ENCODE measurements at regions not wholly inside any gene's neighbourhood (a gene's known extent, or its start where the extent isn't known, plus 50 kb on each side); places are given as distances from the start of the nearest gene placed in this dataset.

DNA sequence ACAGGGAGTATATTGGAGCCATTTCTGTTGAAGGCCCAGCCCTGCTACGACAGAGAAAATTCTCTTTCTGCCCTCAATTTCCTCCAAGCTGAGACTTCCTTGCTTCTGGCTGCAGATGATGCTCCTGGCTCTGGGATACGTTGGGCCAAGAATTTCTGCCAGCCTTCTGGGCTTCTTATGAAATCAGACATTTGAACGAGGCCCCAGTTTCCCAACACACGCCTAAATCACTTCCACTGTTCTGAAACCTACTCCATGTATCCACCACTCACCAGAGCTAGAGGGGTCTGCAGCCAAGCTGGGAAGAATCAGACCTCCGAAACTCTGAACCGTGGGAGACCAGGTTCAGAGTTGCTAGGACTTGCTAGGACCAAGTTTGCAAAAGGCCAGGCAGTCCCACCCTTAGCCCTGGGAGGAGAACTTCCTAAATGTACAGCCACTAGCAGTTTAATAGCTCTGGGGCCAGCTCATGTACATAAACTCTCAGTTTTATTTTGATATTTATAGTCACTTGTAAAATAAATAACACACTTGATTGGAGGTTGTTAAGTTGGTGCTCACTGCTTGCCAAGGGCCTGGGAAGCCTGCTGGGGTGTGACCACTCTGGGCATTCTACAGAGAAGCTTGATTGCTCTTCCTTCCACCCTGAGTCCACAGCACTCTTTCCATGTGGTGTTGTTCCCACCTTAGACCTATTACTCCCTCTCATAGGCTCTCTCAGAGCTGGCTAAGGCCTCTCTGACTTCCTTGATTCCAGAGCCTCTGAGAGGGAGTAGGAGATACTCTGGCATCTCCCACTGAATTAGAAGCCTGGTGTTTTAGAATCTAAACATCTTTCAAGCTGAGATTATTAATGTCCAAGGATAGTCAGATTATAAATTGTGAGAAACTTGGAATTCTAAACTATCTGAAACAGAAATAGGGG is 83.4 kb upstream of the TRABD2B start:
- no peak overlapping the region for H3K27ac ChIP-seq (ENCODE audit: low read depth in 1 of 2, low read length in 2 of 2)
- Mint-ChIP-seq H3K27ac (no peak overlapping the region), H3K27me3 (ENCODE audit: low read depth in 3 of 3) (peaks cover 2 to 6% (median 4%) of the 10 kb centered on the region in 3 donors), H3K4me3 (no peak overlapping the region), H3K4me1 (no peaks in the 10 kb centered on the region), H3K9me3 (peaks cover 0 to 2% (median 0%) of the 10 kb centered on the region in 7 donors), H3K36me3 (no peaks in the 10 kb centered on the region)
- intact Hi-C loops (cut with micrococcal nuclease): no loop called here
- no peaks in the 10 kb centered on the region for H3K36me3 ChIP-seq (replicated peaks in 1 of 2; ENCODE audit: control insufficient read depth in 1 of 2, insufficient read depth in 2 of 2, low read length in 2 of 2)
- H3K4me3 ChIP-seq (replicated peaks in 1 of 3; ENCODE audit: low read depth in 2 of 3, low read length in 3 of 3): no peak overlapping the region
- H4K20me1 ChIP-seq (ENCODE audit: insufficient read depth, low read length): no peaks in the 10 kb centered on the region
- 88% methylated on average over 4 of the region's 6 CpGs for WGBS (ENCODE audit: insufficient coverage)
- H3K9ac ChIP-seq (ENCODE audit: insufficient read depth, low read length, poor library complexity, severe bottlenecking): no peak overlapping the region
- no peaks in the 10 kb centered on the region for H3K27me3 ChIP-seq (ENCODE audit: control insufficient read depth in 2 of 2, insufficient read depth in 2 of 2, low read length in 2 of 2)
- H3K79me2 ChIP-seq (ENCODE audit: insufficient read depth, low read length): no peaks in the 10 kb centered on the region
- no peak for DNase-seq
- no peaks in the 10 kb centered on the region for H3K4me1 ChIP-seq (ENCODE audit: control insufficient read depth in 1 of 2, insufficient read depth in 2 of 2, low read length in 2 of 2)
- H3K4me2 ChIP-seq (replicated peaks; ENCODE audit: extremely low read depth, low read length, poor library complexity, severe bottlenecking): no peak overlapping the region
- H2AFZ ChIP-seq (ENCODE audit: insufficient read depth, low read depth, low read length, poor library complexity, severe bottlenecking): no peak overlapping the region
- H3K9me3 ChIP-seq (replicated peaks in 1 of 2; ENCODE audit: control insufficient read depth in 1 of 2, insufficient read depth in 1 of 2, low read length in 2 of 2): no peaks in the 10 kb centered on the region
- TF ChIP-seq, protein P1, sequence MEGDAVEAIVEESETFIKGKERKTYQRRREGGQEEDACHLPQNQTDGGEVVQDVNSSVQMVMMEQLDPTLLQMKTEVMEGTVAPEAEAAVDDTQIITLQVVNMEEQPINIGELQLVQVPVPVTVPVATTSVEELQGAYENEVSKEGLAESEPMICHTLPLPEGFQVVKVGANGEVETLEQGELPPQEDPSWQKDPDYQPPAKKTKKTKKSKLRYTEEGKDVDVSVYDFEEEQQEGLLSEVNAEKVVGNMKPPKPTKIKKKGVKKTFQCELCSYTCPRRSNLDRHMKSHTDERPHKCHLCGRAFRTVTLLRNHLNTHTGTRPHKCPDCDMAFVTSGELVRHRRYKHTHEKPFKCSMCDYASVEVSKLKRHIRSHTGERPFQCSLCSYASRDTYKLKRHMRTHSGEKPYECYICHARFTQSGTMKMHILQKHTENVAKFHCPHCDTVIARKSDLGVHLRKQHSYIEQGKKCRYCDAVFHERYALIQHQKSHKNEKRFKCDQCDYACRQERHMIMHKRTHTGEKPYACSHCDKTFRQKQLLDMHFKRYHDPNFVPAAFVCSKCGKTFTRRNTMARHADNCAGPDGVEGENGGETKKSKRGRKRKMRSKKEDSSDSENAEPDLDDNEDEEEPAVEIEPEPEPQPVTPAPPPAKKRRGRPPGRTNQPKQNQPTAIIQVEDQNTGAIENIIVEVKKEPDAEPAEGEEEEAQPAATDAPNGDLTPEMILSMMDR (IDR thresholded peaks at IDR 0.05): no peak

DNA sequence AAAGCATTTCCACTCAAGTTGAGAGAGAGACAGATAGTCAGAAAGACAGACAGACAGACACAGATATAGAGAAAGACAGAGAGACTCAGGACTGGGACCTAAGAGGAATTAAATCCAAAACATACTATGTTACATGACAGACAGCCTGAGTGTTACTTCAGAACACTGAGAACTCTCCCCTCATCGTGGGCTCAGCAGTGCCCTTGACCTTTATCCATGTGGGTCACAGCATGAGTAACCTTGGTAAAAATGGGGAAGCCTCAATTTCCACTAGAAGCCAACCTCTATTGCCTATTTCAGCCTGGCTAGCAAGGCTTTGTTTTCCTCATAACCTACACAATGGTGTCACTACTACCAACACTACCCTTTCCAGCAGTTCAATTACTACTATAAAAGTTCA is 81.9 kb upstream of the TRABD2B start:
- Histone ChIP-seq H3K79me2 (ENCODE audit: insufficient read depth, low read length) (no peaks in the 10 kb centered on the region), H3K27me3 (ENCODE audit: control insufficient read depth in 2 of 2, insufficient read depth in 2 of 2, low read length in 2 of 2) (no peaks in the 10 kb centered on the region), H4K20me1 (ENCODE audit: insufficient read depth, low read length) (no peaks in the 10 kb centered on the region), H3K4me1 (ENCODE audit: control insufficient read depth in 1 of 2, insufficient read depth in 2 of 2, low read length in 2 of 2) (no peaks in the 10 kb centered on the region), H3K4me2 (replicated peaks; ENCODE audit: extremely low read depth, low read length, poor library complexity, severe bottlenecking) (no peak overlapping the region), H2AFZ (ENCODE audit: insufficient read depth, low read depth, low read length, poor library complexity, severe bottlenecking) (no peak overlapping the region), H3K36me3 (replicated peaks in 1 of 2; ENCODE audit: control insufficient read depth in 1 of 2, insufficient read depth in 2 of 2, low read length in 2 of 2) (no peaks in the 10 kb centered on the region), H3K27ac (ENCODE audit: low read depth in 1 of 2, low read length in 2 of 2) (no peak overlapping the region), H3K4me3 (replicated peaks in 1 of 3; ENCODE audit: low read depth in 2 of 3, low read length in 3 of 3) (no peak overlapping the region), H3K9ac (ENCODE audit: insufficient read depth, low read length, poor library complexity, severe bottlenecking) (no peak overlapping the region), H3K9me3 (replicated peaks in 1 of 2; ENCODE audit: control insufficient read depth in 1 of 2, insufficient read depth in 1 of 2, low read length in 2 of 2) (no peaks in the 10 kb centered on the region)
- no peak for DNase-seq
- TF ChIP-seq, protein P1 (IDR thresholded peaks at IDR 0.05): no peak
- H3K36me3 Mint-ChIP-seq: no peaks in the 10 kb centered on the region
- peaks cover 2 to 6% (median 4%) of the 10 kb centered on the region in 3 donors for H3K27me3 Mint-ChIP-seq (ENCODE audit: low read depth in 3 of 3)
- no peaks in the 10 kb centered on the region for H3K4me1 Mint-ChIP-seq
- intact Hi-C loops (cut with micrococcal nuclease): no loop called here
- no CpG with 5 or more reads among the region's 1 CpG for WGBS (ENCODE audit: insufficient coverage)
- H3K9me3 Mint-ChIP-seq: peaks cover 0 to 2% (median 0%) of the 10 kb centered on the region in 7 donors
- no peak overlapping the region for H3K4me3 Mint-ChIP-seq
- H3K27ac Mint-ChIP-seq: no peak overlapping the region

All from CD14-positive monocyte (primary cell).